Heart left ventricle (tissue), 13 donors: ENCODE measurements at regions not wholly inside any gene's neighbourhood (a gene's known extent, or its start where the extent isn't known, plus 50 kb on each side); places are given as distances from the start of the nearest gene placed in this dataset.

Experiments used
- POLR2A ChIP-seq, 2 donors: fragments of 450-650 bp; IDR thresholded peaks; one replicate each; pipeline ENCODE4 v1.6.1; 2017; ENCODE audit warnings: antibody characterized with exemption in 2 of 2, mild to moderate bottlenecking in 2 of 2, moderate library complexity in 2 of 2
- TF ChIP-seq, protein P1 (sequence below), 12 donors: fragments of 200-600 bp; sonication (generic) in 4 of 12; IDR thresholded peaks; one replicate each; pipeline versions ENCODE4 v1.5.0 to v1.8.0; 2018 to 2022; ENCODE audit warnings: antibody characterized with exemption in 12 of 12, mild to moderate bottlenecking in 5 of 12
- donor health status: ischemic (EF 13 %, LVEDD 7.1; RV severe dilation, severe dysfunction).
- donor health status: DM: no; HTN: yes; CAD: no.
- donor health status: DM: no; HTN: no; CAD: no.
- donor health status: ischemic (EF 25% LVEDD 6.9; RV normal size, moderate dysfunction).
- donor health status: ischemic (EF 25% LVEDD 5.7; RV mildly dilated, moderate dysfunction).
- donor health status: ischemic (EF 35%, LVEDD 5.7; RV mildly dilated, moderate dysfunction).
- donor health status: nonischemic (EF 11% LVEDD 7.7; RV severe dilation, severe dysfunction).
- donor health status: DM: yes; HTN: yes; CAD: no.
- donor health status: PGD.
- donor health status: ischemic (EF 29% LVEDD 5.4; RV normal size, mild dysfunction).
- donor health status: nonischemic (EF 23%, LVEDD 6.1; RV moderate dilation, normal function).

DNA sequence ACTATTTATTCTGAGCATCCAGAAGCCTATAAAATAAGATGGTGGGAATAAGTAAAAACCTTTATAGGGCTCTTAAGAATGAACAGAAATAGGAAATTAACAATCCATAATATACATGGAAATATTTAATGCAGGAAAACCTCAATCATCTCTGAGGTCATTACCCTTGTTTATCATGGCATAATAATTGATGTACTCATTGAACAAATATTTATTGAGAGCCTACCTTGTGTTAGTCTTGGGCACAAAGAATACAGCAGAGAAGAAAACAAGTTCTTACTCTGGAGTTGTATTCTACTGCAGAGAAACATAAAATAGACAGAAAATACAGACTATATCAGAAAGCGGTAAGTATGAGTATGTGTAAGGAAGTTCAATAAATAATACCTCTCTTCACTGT, 167.2 kb downstream of the COX18 start:
- TF ChIP-seq, protein P1, sequence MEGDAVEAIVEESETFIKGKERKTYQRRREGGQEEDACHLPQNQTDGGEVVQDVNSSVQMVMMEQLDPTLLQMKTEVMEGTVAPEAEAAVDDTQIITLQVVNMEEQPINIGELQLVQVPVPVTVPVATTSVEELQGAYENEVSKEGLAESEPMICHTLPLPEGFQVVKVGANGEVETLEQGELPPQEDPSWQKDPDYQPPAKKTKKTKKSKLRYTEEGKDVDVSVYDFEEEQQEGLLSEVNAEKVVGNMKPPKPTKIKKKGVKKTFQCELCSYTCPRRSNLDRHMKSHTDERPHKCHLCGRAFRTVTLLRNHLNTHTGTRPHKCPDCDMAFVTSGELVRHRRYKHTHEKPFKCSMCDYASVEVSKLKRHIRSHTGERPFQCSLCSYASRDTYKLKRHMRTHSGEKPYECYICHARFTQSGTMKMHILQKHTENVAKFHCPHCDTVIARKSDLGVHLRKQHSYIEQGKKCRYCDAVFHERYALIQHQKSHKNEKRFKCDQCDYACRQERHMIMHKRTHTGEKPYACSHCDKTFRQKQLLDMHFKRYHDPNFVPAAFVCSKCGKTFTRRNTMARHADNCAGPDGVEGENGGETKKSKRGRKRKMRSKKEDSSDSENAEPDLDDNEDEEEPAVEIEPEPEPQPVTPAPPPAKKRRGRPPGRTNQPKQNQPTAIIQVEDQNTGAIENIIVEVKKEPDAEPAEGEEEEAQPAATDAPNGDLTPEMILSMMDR (IDR thresholded peaks at IDR 0.05), result no peak
- no peak for TF ChIP-seq POLR2A (IDR thresholded peaks at IDR 0.05)
